ENCODE measurements at regions not wholly inside any gene's neighbourhood (a gene's known extent, or its start where the extent isn't known, plus 50 kb on each side); places are given as distances from the start of the nearest gene placed in this dataset.
"Not testable (repeated sequence)": the region's sequence is repeated elsewhere in the genome, so short reads cannot be mapped to it uniquely, and the experiment has no call there.

GRCh38 chr13:90483906-90484305 is 863.6 kb upstream of the MIR17HG start:
- no peaks in the 10 kb centered on the region for H3K27me3 ChIP-seq (ENCODE audit: control insufficient read depth, low read length)
- H3F3A ChIP-seq (ENCODE audit: control insufficient read depth, insufficient read depth) = no peaks in the 10 kb centered on the region
- H3K79me2 ChIP-seq (ENCODE audit: control insufficient read depth, low read length) = no peaks in the 10 kb centered on the region
- TF ChIP-seq, protein P1, sequence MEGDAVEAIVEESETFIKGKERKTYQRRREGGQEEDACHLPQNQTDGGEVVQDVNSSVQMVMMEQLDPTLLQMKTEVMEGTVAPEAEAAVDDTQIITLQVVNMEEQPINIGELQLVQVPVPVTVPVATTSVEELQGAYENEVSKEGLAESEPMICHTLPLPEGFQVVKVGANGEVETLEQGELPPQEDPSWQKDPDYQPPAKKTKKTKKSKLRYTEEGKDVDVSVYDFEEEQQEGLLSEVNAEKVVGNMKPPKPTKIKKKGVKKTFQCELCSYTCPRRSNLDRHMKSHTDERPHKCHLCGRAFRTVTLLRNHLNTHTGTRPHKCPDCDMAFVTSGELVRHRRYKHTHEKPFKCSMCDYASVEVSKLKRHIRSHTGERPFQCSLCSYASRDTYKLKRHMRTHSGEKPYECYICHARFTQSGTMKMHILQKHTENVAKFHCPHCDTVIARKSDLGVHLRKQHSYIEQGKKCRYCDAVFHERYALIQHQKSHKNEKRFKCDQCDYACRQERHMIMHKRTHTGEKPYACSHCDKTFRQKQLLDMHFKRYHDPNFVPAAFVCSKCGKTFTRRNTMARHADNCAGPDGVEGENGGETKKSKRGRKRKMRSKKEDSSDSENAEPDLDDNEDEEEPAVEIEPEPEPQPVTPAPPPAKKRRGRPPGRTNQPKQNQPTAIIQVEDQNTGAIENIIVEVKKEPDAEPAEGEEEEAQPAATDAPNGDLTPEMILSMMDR (IDR thresholded peaks at IDR 0.05; ENCODE audit: low read depth, low read length, poor library complexity, severe bottlenecking) = no peak
- no peak for TF ChIP-seq EZH2phosphoT487 (IDR thresholded peaks at IDR 0.05; ENCODE audit: borderline replicate concordance, low read length)
- H3K4me3 ChIP-seq (ENCODE audit: low read length) = no peak overlapping the region
- no peaks in the 10 kb centered on the region for H3K36me3 ChIP-seq (ENCODE audit: control insufficient read depth, low read length)
- H4K20me1 ChIP-seq (ENCODE audit: control insufficient read depth, insufficient read depth, low read depth, low read length) = no peaks in the 10 kb centered on the region
- no peak overlapping the region for H3K4me2 ChIP-seq (ENCODE audit: low read length)
- H3K27ac ChIP-seq (ENCODE audit: low read depth, low read length) = no peak overlapping the region
- H3K9me3 ChIP-seq (ENCODE audit: control insufficient read depth, insufficient read depth, low read length) = no peaks in the 10 kb centered on the region; the same call in none of the 2 replicates
- no peaks in the 10 kb centered on the region for H3K4me1 ChIP-seq (ENCODE audit: control insufficient read depth, low read length)
- H3K9me2 ChIP-seq (replicated peaks; ENCODE audit: control insufficient read depth, low read length) = no peaks in the 10 kb centered on the region

DNA sequence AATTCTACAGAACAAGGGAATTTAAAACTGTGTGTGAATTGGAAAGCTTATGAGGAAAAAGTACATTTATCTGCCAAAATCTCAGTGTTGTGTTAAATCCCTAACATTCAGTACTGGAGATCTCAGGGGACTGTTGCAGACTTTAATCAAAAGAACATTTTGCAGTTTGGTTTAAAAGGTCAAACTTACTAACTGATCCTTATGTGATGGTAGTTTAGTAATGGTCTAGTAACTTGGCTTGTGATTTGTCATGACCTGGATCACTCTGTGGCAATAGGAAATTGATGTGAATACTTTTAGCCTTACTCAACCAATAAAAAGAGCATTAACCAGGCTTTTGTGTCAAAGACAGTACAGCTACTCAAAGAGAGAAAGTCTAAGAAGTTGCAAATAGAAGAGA is 862.1 kb upstream of the MIR17HG start:
- no peaks in the 10 kb centered on the region for H3K9me2 ChIP-seq (replicated peaks; ENCODE audit: control insufficient read depth, low read length)
- H3K27ac ChIP-seq (ENCODE audit: low read depth, low read length) = no peak overlapping the region
- no peaks in the 10 kb centered on the region for H4K20me1 ChIP-seq (ENCODE audit: control insufficient read depth, insufficient read depth, low read depth, low read length)
- H3K4me3 ChIP-seq (ENCODE audit: low read length) = no peak overlapping the region
- no peaks in the 10 kb centered on the region for H3K4me1 ChIP-seq (ENCODE audit: control insufficient read depth, low read length)
- no peaks in the 10 kb centered on the region for H3K36me3 ChIP-seq (ENCODE audit: control insufficient read depth, low read length)
- no peaks in the 10 kb centered on the region; the same call in none of the 2 replicates for H3K9me3 ChIP-seq (ENCODE audit: control insufficient read depth, insufficient read depth, low read length)
- TF ChIP-seq, protein P1 (IDR thresholded peaks at IDR 0.05; ENCODE audit: low read depth, low read length, poor library complexity, severe bottlenecking) = no peak
- no peak for TF ChIP-seq EZH2phosphoT487 (IDR thresholded peaks at IDR 0.05; ENCODE audit: borderline replicate concordance, low read length)
- H3K27me3 ChIP-seq (ENCODE audit: control insufficient read depth, low read length) = no peaks in the 10 kb centered on the region
- H3K79me2 ChIP-seq (ENCODE audit: control insufficient read depth, low read length) = no peaks in the 10 kb centered on the region
- no peaks in the 10 kb centered on the region for H3F3A ChIP-seq (ENCODE audit: control insufficient read depth, insufficient read depth)
- H3K4me2 ChIP-seq (ENCODE audit: low read length) = no peak overlapping the region

- Histone ChIP-seq H3K4me3 (ENCODE audit: low read length) (no peak overlapping the region), H3K4me2 (ENCODE audit: low read length) (no peak overlapping the region), H3K79me2 (ENCODE audit: control insufficient read depth, low read length) (no peaks in the 10 kb centered on the region), H3K27me3 (ENCODE audit: control insufficient read depth, low read length) (no peaks in the 10 kb centered on the region), H3F3A (ENCODE audit: control insufficient read depth, insufficient read depth) (no peaks in the 10 kb centered on the region), H3K4me1 (ENCODE audit: control insufficient read depth, low read length) (no peaks in the 10 kb centered on the region), H3K9me3 (ENCODE audit: control insufficient read depth, insufficient read depth, low read length) (no peaks in the 10 kb centered on the region), H3K27ac (ENCODE audit: low read depth, low read length) (no peak overlapping the region), H3K36me3 (ENCODE audit: control insufficient read depth, low read length) (no peaks in the 10 kb centered on the region), H4K20me1 (ENCODE audit: control insufficient read depth, insufficient read depth, low read depth, low read length) (no peaks in the 10 kb centered on the region), H3K9me2 (replicated peaks; ENCODE audit: control insufficient read depth, low read length) (no peaks in the 10 kb centered on the region)
- no peak for TF ChIP-seq EZH2phosphoT487 (IDR thresholded peaks at IDR 0.05; ENCODE audit: borderline replicate concordance, low read length)
- TF ChIP-seq, protein P1 (IDR thresholded peaks at IDR 0.05; ENCODE audit: low read depth, low read length, poor library complexity, severe bottlenecking) = no peak
Observed at GRCh38 chr13:90492872-90493271, 854.6 kb upstream of the MIR17HG start.

- no peak overlapping the region for H3K4me3 ChIP-seq (ENCODE audit: low read length)
- H3K9me2 ChIP-seq (replicated peaks; ENCODE audit: control insufficient read depth, low read length) = no peaks in the 10 kb centered on the region
- H3K9me3 ChIP-seq (ENCODE audit: control insufficient read depth, insufficient read depth, low read length) = no peaks in the 10 kb centered on the region
- no peak for TF ChIP-seq EZH2phosphoT487 (IDR thresholded peaks at IDR 0.05; ENCODE audit: borderline replicate concordance, low read length)
- TF ChIP-seq, protein P1 (IDR thresholded peaks at IDR 0.05; ENCODE audit: low read depth, low read length, poor library complexity, severe bottlenecking) = no peak
- H3K79me2 ChIP-seq (ENCODE audit: control insufficient read depth, low read length) = no peaks in the 10 kb centered on the region
- no peak overlapping the region for H3K4me2 ChIP-seq (ENCODE audit: low read length)
- H3K4me1 ChIP-seq (ENCODE audit: control insufficient read depth, low read length) = no peaks in the 10 kb centered on the region
- no peaks in the 10 kb centered on the region for H3K36me3 ChIP-seq (ENCODE audit: control insufficient read depth, low read length)
- no peaks in the 10 kb centered on the region for H3K27me3 ChIP-seq (ENCODE audit: control insufficient read depth, low read length)
- H3F3A ChIP-seq (ENCODE audit: control insufficient read depth, insufficient read depth) = no peaks in the 10 kb centered on the region
- H4K20me1 ChIP-seq (ENCODE audit: control insufficient read depth, insufficient read depth, low read depth, low read length) = no peaks in the 10 kb centered on the region
- no peak overlapping the region for H3K27ac ChIP-seq (ENCODE audit: low read depth, low read length)
Observed at GRCh38 chr13:90493667-90494066, 853.8 kb upstream of the MIR17HG start.

DNA sequence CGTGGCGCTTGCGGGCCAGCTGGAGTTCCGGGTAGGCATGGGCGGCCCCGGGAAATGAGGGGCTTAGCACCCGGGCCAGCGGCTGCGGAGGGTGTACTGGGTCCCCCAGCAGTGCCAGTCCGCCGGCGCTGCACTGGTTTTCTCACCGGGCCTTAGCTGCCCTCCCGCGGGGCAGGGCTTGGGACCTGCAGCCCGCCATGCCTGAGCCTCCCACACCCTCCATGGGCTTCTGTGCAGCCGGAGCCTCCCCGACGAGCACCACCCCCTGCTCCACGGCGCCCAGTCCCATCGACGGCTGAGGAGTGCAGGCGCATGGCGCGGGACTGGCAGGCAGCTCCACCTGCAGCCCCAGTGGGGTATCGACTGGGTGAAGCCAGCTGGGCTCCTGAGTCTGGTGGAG is 852.6 kb upstream of the MIR17HG start:
- not testable (repeated sequence) for H4K20me1 ChIP-seq (ENCODE audit: control insufficient read depth, insufficient read depth, low read depth, low read length); H3K9me3 ChIP-seq (ENCODE audit: control insufficient read depth, insufficient read depth, low read length); H3F3A ChIP-seq (ENCODE audit: control insufficient read depth, insufficient read depth); H3K4me1 ChIP-seq (ENCODE audit: control insufficient read depth, low read length); H3K4me3 ChIP-seq (ENCODE audit: low read length); H3K27ac ChIP-seq (ENCODE audit: low read depth, low read length); H3K27me3 ChIP-seq (ENCODE audit: control insufficient read depth, low read length); H3K79me2 ChIP-seq (ENCODE audit: control insufficient read depth, low read length); H3K9me2 ChIP-seq (replicated peaks; ENCODE audit: control insufficient read depth, low read length); H3K4me2 ChIP-seq (ENCODE audit: low read length); H3K36me3 ChIP-seq (ENCODE audit: control insufficient read depth, low read length)
